ENCODE measurements at regions not wholly inside any gene's neighbourhood (a gene's known extent, or its start where the extent isn't known, plus 50 kb on each side); places are given as distances from the start of the nearest gene placed in this dataset.
"Not testable (repeated sequence)": the region's sequence is repeated elsewhere in the genome, so short reads cannot be mapped to it uniquely, and the experiment has no call there.

GRCh38 chr3:20539666-20540065, 353.7 kb upstream of the SGO1 start:
- no peak for DNase-seq

GRCh38 chr3:20537234-20537633, 351.2 kb upstream of the SGO1 start:
- DNase-seq, result no peak

- DNase-seq, result no peak
Observed at GRCh38 chr3:20529911-20530310, 343.9 kb upstream of the SGO1 start.

DNA sequence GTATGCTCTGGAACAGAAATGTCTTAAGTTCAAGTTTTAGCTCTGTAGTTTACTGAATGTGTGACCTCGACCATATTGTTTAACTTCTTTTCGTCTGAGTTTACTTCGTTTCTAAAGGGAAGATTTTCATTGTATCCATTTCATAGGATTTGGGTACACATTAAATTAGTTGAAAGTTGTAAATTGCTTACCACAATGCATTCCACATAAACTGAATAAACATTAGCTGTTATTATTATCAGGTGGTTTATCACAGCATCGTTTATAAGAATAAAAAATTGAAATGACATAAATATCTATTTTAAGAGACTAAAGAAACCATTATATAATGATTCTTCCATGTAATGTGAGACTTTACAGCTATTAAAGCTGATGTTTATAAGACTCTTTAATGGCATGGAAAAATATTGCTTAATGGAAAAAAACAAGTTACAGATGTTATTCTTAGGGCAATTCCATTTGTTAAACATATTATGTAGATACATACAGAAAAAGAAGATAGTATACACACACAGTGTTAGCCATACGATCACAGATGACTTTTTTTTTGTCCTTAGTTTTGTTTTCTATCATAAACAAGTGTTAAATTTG, 342.3 kb upstream of the SGO1 start:
- no peak for DNase-seq

DNA sequence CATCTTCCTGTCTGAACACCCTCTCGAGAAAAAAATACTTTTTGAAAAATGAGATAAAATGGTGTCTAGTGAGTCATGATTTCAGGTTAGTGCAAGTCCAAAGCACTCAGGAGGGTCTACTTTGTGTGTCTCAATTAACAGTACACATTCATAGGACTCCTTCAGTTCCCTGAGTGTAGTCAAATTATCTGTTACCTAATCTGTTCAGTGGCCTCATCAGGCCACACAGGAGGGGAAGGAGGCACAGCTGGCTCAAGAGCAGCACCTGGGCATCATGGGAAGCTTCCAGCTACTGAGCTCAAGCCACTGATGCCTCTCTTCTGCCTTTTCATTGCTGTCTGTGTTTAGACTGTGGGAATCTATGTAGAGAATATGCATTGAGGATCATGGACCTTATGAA, 341.4 kb upstream of the SGO1 start:
- no peak for DNase-seq

DNA sequence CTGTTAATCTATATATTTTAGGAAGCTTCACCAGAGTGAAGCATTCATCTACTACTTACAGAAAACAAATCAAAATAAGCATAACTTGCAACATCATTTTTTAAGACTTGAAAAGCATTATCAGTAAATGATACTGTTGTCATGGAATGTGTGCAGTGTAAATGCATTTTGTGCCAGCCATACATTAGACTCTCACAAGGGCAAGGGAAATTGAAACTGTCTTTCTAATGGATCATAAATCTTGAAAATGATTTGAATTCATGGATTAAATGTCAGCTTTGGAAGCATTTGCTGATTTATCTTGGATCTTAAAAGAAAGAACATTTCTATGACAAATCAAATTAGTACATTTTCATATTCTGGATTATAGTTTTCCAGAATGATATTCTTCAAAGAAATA, 338.3 kb upstream of the SGO1 start:
- DNase-seq, result no peak

- no peak for DNase-seq
Observed at GRCh38 chr3:20523293-20523692, 337.3 kb upstream of the SGO1 start.

- DNase-seq, result not testable (repeated sequence)
Observed at GRCh38 chr3:20517316-20517715, 331.3 kb upstream of the SGO1 start.

- DNase-seq, result no peak
Observed at GRCh38 chr3:20516311-20516710, 330.3 kb upstream of the SGO1 start.

DNA sequence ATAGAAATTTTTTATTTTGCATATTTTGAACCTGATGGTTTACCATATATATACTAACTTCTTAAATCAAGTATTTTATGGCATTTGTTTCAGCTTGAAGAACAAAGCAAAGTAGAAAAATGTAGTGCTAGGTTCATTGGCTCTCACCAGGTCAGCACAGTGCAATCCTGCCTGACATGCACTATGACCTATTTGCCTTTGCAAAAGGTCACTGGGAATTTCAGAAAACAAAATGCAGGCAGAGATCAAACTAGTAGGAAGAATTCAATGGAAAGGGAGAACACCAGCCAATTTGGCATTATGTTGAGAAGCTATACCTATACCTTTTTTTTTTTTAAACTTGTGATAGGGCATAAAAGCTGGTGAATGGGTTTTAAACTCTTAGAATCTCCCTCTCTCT, 329.8 kb upstream of the SGO1 start:
- no peak for DNase-seq

DNA sequence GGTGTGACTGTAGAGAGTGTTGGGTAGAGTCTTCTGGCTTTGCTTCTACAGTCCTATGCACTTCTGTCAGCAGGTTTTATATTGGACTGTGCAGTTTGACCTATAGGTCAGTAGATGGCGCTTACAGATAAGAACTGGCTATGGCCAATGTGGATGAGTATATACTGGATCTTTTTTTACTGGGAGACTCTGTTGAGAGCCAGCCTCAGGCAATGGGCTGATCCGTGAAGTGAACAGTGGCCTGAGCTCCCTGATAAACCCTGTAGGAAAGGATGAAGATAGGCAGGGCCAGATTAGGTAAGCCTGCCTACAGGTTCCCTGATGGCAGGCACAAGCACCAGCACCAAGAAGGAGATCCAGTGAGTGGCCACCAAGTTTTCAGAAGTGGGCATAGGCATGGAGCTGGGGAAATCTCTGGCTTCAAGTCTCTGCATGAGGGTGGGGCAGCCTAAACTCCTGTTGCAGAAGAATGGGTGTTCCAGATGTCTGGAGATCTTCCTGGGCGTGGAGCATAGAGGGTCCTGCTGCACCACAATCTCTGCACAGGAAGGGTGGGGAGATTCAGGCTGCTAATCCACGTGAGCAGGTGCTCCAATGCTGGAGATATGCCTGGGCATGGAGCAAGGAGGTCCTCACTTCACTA, 326.0 kb upstream of the SGO1 start:
- no peak for DNase-seq

DNA sequence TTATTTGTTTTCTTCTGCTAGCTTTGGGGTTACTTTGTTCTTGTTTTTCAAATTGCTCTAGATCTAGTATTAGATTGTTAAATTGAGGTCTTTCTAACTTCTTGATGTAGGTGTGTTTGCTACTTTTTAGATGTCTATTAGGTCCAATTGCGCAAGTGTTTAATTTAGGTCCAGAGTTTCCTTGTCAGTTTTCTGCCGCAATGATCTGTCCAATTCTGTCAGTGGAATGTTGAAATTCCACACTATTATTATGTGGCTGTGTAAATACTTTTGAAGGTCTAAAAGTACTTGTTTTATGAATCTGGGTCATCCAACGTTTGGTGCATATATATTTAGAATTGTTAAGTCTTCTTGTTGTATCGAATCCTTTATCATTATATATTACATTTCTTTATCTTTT, 324.4 kb upstream of the SGO1 start:
- DNase-seq, result no peak

DNA sequence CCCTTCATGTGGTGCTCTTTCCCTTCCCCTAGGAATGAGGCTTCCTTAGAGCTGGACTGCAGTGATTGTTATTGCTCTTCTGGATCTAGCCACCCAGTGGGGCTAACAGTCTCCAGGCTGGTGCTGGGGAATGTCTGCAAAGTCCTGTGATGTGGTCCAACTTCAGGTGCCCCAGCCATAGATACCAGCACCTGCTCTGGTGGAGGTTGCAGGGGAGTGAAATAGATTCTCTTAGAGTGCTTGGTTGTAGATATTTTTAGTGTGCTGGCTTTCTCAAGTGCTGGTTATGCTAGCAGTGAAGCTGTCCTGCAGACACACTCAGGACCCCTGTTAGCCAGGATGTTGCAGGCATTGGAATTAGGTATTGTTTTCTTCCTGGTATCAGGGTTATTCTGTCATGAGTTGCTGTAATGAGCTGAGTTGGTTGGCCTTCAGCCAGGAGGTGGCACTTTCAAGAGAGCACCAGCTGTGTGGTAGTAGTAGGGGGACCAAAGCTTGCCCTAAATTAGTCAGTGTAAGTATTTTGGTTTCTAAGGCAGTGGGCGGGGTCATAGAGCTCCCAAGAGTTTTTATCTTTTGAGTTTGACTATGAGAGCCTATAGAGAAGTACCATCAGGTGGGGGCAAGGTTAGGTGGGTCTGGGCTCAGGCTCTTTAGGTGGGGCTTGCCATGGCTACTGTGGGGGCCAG, 317.5 kb upstream of the SGO1 start:
- no peak for DNase-seq

DNA sequence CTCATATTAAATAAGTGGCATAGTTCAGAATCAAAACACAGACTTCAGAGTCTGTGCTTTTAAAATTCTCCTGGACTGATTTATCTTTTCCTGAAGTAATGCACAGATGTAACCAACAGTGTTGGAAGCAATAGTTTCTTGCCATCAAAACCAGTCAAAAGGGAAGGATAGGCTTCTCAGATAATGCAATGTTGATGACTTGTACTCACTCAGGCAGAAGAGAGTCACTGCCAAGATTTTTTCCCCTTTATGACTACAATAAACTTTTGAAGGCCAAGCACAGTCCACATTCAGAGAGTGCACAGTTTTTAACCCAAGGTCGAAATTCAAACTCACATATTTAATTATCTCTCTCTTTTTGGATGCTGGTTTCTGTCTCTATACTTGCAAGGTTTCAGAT, 305.0 kb upstream of the SGO1 start:
- DNase-seq, result no peak

GRCh38 chr3:20488151-20488550, 302.1 kb upstream of the SGO1 start:
- DNase-seq, result no peak

DNA sequence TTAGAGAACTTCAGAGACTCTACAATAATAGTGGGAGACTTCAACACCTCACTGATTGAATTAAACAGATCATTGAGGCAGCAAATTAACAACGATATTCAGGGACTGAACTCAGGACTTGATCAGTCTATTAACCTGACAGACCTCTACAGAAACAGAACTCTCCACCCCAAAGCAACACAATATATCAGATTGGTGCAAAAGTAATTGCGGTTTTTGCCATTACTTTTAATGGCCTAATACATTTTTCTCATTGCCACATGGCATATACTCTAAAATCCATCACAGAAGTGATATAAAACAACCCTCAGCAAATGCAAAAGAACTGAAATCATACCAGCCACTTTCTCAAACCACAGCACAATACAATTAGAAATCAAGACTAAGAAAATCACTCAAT, 298.1 kb upstream of the SGO1 start:
- no peak for DNase-seq

- no peak for DNase-seq
Observed at GRCh38 chr3:20482350-20482749, 296.3 kb upstream of the SGO1 start.

DNA sequence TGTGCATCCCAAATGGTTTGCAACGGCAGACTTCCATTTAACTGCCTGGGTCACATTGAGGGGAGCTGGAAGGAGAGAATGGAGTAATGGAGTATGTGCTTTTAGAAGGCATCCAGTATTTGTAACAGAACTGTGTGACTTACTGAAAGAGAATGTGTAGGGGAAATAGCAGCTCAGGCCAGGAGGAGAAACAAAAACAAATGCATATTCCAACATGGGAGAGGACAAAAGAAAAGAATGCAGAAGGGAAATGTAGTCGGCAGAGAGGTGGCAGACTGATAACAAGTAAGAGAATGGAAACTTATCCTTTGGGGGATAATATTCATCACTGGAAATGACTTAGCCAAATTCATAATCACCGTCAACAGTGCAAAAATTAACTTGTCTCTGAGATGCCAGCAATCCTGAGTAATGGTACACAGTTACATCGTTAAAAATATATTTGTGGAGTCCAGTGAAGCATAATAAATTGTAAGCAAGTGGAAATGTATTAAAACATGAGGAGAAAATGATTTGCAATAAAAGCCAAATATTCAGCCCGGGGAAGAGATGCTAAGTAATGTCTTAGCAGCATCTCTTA, 294.9 kb upstream of the SGO1 start:
- DNase-seq, result no peak

- no peak for DNase-seq
Observed at GRCh38 chr3:20478436-20478835, 292.4 kb upstream of the SGO1 start.

GRCh38 chr3:20464237-20464636, 278.2 kb upstream of the SGO1 start:
- DNase-seq, result not testable (repeated sequence)

DNA sequence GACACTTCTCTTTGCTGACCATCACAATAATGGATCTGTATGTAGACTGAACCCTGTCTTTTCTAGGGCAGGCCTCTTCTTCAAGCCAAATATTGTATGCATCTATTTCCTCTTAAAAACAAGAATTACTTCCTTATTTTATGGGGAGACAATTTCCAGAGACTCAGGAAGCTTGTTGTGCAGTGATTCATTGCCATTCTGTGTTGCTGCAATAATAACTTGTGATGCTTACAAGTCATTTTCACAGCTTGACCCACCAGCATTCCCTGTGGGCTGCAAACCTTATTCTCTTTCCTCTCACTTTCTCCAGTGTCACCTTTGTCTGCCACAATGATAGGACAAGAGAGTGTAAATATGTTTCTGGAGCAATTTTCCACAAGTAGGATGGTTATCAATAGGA, 276.7 kb upstream of the SGO1 start:
- no peak for DNase-seq

- no peak for DNase-seq
Observed at GRCh38 chr3:20462226-20462625, 276.2 kb upstream of the SGO1 start.

DNA sequence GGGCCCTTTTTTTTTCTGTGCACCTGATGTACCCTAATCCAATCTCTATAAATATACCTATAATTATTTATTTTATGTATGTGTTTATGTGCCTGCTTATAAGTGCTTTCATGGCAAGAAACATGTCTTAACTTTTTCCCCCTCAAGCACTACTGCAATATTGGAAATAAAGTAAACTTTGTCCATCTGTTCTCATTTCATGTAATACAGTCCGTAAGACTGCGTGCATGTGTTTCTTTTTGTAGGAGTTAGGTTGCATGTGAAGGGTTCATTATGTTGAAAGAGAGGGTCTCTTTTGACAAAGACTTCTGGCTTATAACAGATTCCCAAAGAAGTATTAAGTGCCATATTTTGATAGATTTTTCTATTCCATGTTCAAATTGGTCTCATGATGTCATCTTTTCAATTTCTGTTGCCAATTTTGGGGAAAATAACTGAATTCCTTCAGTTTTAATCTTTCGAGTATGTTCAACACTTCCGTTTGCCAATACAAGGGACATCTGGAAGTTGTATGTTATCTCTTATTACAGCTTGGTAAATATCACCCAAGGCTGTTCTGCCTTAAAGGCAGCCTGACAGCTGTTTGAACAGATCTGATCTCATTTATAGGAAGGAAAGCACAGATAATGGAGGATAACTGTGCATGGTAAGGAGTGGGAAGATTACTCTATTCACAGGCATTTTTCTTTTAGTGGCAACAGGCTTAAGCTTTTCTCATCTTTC, 273.1 kb upstream of the SGO1 start:
- DNase-seq, result no peak

DNA sequence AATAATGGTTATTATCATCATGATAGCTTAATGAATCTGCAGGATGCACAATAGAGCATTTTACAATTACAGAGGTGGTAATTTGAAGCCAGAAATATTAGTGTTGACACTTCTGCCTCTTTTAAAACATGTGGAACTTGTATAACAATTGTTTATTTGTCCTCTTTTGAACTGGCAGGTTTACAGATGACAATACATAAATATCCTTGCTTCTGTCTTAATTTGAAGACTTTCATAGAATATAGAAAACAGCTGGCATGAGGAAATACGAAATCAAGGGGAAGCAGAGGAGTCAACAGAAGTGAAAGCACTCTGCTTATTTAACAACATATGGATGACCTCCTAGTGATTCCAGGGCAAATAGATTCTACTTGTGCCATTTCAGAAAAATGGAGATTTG, 270.5 kb upstream of the SGO1 start:
- no peak for DNase-seq
